PC-9 (cell line): ENCODE measurements at regions not wholly inside any gene's neighbourhood (a gene's known extent, or its start where the extent isn't known, plus 50 kb on each side); places are given as distances from the start of the nearest gene placed in this dataset.
A peak's percentile ranks its signal among the peaks of the same experiment; 100 is the strongest.
"Not testable (repeated sequence)": the region's sequence is repeated elsewhere in the genome, so short reads cannot be mapped to it uniquely, and the experiment has no call there.

ENCODE experiments used
- BruUV-seq: library from RNA; stranded (reverse); fragments of 400-500 nt; replicated peaks from 2 replicates; lab custom pipeline; 2021; lab: Mats Ljungman, UMichigan
- CTCF ChIA-PET: fragments of 300-600 bp; sonication (Branson Sonifier 250); formaldehyde crosslinking; loops from one replicate; lab custom pipeline; 2022; ENCODE audit warnings: antibody characterized with exemption; lab: Charles Lee
- POLR2A ChIA-PET: fragments of 300-600 bp; sonication (Branson Sonifier 250); formaldehyde crosslinking; loops from one replicate; lab custom pipeline; 2022; ENCODE audit warnings: antibody characterized with exemption; ENCODE audit not compliant: unreplicated experiment; lab: Charles Lee
- DNase-seq, 2 experiments: peaks; one replicate each; pipeline versions ENCODE4 v3.0.0 to v3.0.0-alpha.2; 2015 to 2022; ENCODE audit warnings: mixed read lengths in 1 of 2
- H2AFZ ChIP-seq: fragments of 200-600 bp; sonication (generic); 2 replicates; pipeline ENCODE4 v1.8.1; 2017; ENCODE audit warnings: antibody characterized with exemption
- H3F3A ChIP-seq: fragments of 200-600 bp; sonication (generic); 2 replicates; pipeline ENCODE4 v1.8.1; 2017; ENCODE audit warnings: antibody characterized with exemption, mild to moderate bottlenecking, low read depth; ENCODE audit not compliant: insufficient read depth
- H3K27ac ChIP-seq: fragments of 200-600 bp; sonication (generic); 2 replicates; pipeline ENCODE4 v1.6.1; 2016; ENCODE audit warnings: mixed run types
- H3K27me3 ChIP-seq: fragments of 200-600 bp; sonication (generic); 2 replicates; pipeline ENCODE4 v1.6.1; 2016; ENCODE audit warnings: low read depth, mixed run types; ENCODE audit not compliant: insufficient read depth
- H3K36me3 ChIP-seq: fragments of 200-600 bp; sonication (generic); 2 replicates; pipeline ENCODE4 v1.6.1; 2016; ENCODE audit warnings: low read depth, mixed run types
- H3K4me1 ChIP-seq: fragments of 200-600 bp; sonication (generic); replicated peaks from 2 replicates; pipeline ENCODE4 v1.6.1; 2016; ENCODE audit warnings: mixed run types; ENCODE audit not compliant: insufficient read depth
- H3K4me2 ChIP-seq: fragments of 200-600 bp; sonication (generic); 2 replicates; pipeline ENCODE4 v1.6.1; 2017; ENCODE audit warnings: mixed run types
- H3K4me3 ChIP-seq: fragments of 200-600 bp; sonication (generic); 2 replicates; pipeline ENCODE4 v1.6.1; 2016; ENCODE audit warnings: mixed run types
- H3K79me2 ChIP-seq: fragments of 200-600 bp; sonication (generic); 2 replicates; pipeline ENCODE4 v1.6.1; 2017; ENCODE audit warnings: low read depth, mixed run types
- H3K9me2 ChIP-seq: fragments of 200-600 bp; sonication (generic); 2 replicates; pipeline ENCODE4 v1.8.1; 2017; ENCODE audit warnings: mild to moderate bottlenecking; ENCODE audit not compliant: insufficient read depth
- H3K9me3 ChIP-seq: fragments of 200-600 bp; sonication (generic); 2 replicates; pipeline ENCODE4 v1.8.1; 2016; ENCODE audit warnings: low read depth; ENCODE audit not compliant: insufficient read depth
- H4K20me1 ChIP-seq: fragments of 200-600 bp; sonication (generic); 2 replicates; pipeline ENCODE4 v1.8.1; 2017; ENCODE audit not compliant: insufficient read depth
- CTCF ChIP-seq: fragments of 200-600 bp; sonication (generic); conservative IDR thresholded peaks from 2 replicates; pipeline ENCODE4 v1.6.1; 2017; ENCODE audit warnings: mixed run types, antibody characterized with exemption, mild to moderate bottlenecking, moderate library complexity
- EZH2 ChIP-seq: fragments of 200-600 bp; sonication (generic); IDR thresholded peaks from 2 replicates; pipeline ENCODE4 v1.8.0; 2017; ENCODE audit warnings: antibody characterized with exemption, low read depth
- intact Hi-C: fragments of 100-400 bp; cut with micrococcal nuclease; formaldehyde crosslinking; loops from one replicate; pipeline ENCODE4 v1.10.0; 2022; ENCODE audit not compliant: unreplicated experiment

DNA sequence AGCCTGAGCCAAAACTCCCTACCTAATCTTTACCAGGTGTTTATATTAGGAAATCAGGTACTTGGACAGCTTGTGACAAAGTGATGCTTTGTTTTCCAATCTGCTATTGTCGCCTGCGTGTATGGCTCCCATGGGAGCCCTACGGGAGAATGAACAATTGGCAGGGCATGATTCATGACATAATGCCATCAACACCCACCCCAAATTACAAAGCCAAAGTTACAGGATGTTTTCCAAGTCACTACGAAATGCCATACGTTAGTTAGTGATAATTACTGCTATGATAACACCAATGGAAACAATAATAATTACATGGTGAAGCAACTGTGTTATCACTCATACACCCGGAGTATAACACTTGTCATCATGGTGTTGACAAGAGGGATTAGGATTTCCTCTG lies 226.4 kb downstream of the FAM181B start:
- intact Hi-C loops, result no loop called here
- no peak for DNase-seq
- Histone ChIP-seq H3K9me2 (no peaks in the 10 kb centered on the region), H3K36me3 (no peaks in the 10 kb centered on the region), H3K27ac (no peak overlapping the region), H3F3A (no peaks in the 10 kb centered on the region), H3K27me3 (no peaks in the 10 kb centered on the region), H3K4me2 (no peak overlapping the region), H4K20me1 (no peaks in the 10 kb centered on the region), H3K4me1 (no peaks in the 10 kb centered on the region), H3K79me2 (no peaks in the 10 kb centered on the region), H3K9me3 (no peaks in the 10 kb centered on the region; the same call in 1 of the 2 replicates), H2AFZ (no peak overlapping the region), H3K4me3 (no peak overlapping the region)
- BruUV-seq, result no TSS peak
- TF ChIP-seq CTCF (no peak), EZH2 (no peak)
- CTCF ChIA-PET, result no interaction called here
- POLR2A ChIA-PET, result no interaction called here

DNA sequence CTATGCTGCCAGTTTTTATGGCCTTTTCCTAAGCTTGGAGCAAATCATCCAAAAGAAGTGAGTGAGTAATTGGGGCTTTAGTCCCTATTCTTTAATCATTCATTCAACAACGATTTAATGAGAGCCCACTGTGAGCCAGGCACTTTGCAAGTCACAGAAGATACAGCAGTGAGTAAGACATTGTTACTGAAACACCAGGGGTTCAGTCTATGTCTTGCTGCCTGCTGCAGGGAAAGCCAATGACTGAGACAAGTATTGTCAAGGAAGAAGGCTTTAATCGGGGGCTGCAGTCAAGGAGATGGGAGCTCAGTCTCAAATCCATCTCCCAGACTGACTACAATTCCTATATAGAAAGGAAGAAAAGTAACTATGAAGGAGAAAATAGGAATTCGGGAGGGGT lies 228.3 kb downstream of the FAM181B start:
- Histone ChIP-seq H3F3A (no peaks in the 10 kb centered on the region), H3K79me2 (no peaks in the 10 kb centered on the region), H3K4me2 (no peak overlapping the region), H4K20me1 (no peaks in the 10 kb centered on the region), H3K4me3 (no peak overlapping the region), H3K4me1 (no peaks in the 10 kb centered on the region), H2AFZ (no peak overlapping the region), H3K27ac (no peak overlapping the region), H3K27me3 (no peaks in the 10 kb centered on the region), H3K9me2 (no peaks in the 10 kb centered on the region), H3K36me3 (no peaks in the 10 kb centered on the region), H3K9me3 (no peaks in the 10 kb centered on the region)
- intact Hi-C loops, result no loop called here
- BruUV-seq, result no TSS peak
- TF ChIP-seq CTCF, result no peak
- TF ChIP-seq EZH2, result no peak
- ChIA-PET CTCF (no interaction called here), POLR2A (no interaction called here)
- no peak for DNase-seq

DNA sequence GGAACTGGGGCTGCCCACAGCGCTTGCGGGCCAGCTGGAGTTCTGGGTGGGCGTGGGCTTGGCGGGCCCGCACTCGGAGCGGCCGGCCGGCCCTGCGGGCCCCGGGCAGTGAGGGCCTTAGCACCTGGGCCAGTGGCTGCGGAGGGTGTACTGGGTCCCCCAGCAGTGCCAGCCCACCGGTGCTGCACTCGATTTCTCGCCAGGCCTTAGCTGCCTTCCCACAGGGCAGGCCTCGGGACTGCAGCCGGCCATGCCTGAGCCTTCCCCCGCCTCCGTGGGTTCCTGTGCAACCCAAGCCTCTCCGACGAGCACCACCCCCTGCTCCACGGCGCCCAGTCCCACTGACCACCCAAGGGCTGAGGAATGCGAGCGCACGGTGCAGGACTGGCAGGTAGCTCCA lies 232.5 kb downstream of the FAM181B start:
- POLR2A ChIA-PET, BruUV-seq, H3K36me3 ChIP-seq, H3K27me3 ChIP-seq, H3K27ac ChIP-seq, DNase-seq, H2AFZ ChIP-seq, H4K20me1 ChIP-seq, H3F3A ChIP-seq, H3K79me2 ChIP-seq, H3K4me2 ChIP-seq, H3K4me1 ChIP-seq, H3K9me3 ChIP-seq, H3K4me3 ChIP-seq, H3K9me2 ChIP-seq, intact Hi-C loops, CTCF ChIA-PET: not testable (repeated sequence)

GRCh38 chr11:82494988-82495432 lies 238.7 kb downstream of the FAM181B start:
- H3K9me3 ChIP-seq, result no peaks in the 10 kb centered on the region
- H3K27ac ChIP-seq, result no peak overlapping the region
- no peak overlapping the region for H3K4me3 ChIP-seq
- POLR2A ChIA-PET, result interaction anchor here (0.6 kb wide), 1 partner anchor 903 kb away, joined by 6 read pairs; no protein-coding TSS in a partner anchor
- H3F3A ChIP-seq, result no peaks in the 10 kb centered on the region
- TF ChIP-seq EZH2, result no peak
- peak; percentile 67 for TF ChIP-seq CTCF
- no peaks in the 10 kb centered on the region for H4K20me1 ChIP-seq
- no peaks in the 10 kb centered on the region for H3K4me1 ChIP-seq
- CTCF ChIA-PET, result no interaction called here
- H3K4me2 ChIP-seq, result no peak overlapping the region
- no peaks in the 10 kb centered on the region for H3K36me3 ChIP-seq
- H3K9me2 ChIP-seq, result no peaks in the 10 kb centered on the region
- H2AFZ ChIP-seq, result no peak overlapping the region
- no peaks in the 10 kb centered on the region for H3K79me2 ChIP-seq
- H3K27me3 ChIP-seq, result no peaks in the 10 kb centered on the region
- intact Hi-C loops, result no loop called here
- BruUV-seq, result no TSS peak
- DNase-seq, result no peak
